ACC112 (cell line): ENCODE measurements at regions not wholly inside any gene's neighbourhood (a gene's known extent, or its start where the extent isn't known, plus 50 kb on each side); places are given as distances from the start of the nearest gene placed in this dataset.
"Not testable (repeated sequence)": the region's sequence is repeated elsewhere in the genome, so short reads cannot be mapped to it uniquely, and the experiment has no call there.

Experiments used
- H2AFZ ChIP-seq: fragments of 200-600 bp; sonication (generic); one replicate; pipeline ENCODE4 v1.6.0; 2017; ENCODE audit warnings: antibody characterized with exemption, low read length; ENCODE audit not compliant: unreplicated experiment
- H3K27ac ChIP-seq: fragments of 200-600 bp; sonication (generic); 2 replicates; pipeline ENCODE4 v1.5.1; 2014; ENCODE audit warnings: low read depth, mild to moderate bottlenecking, antibody characterized with exemption, low read length, moderate library complexity
- H3K27me3 ChIP-seq: fragments of 200-600 bp; sonication (generic); 2 replicates; pipeline ENCODE4 v1.6.1; 2014; ENCODE audit warnings: mild to moderate bottlenecking, antibody characterized with exemption, low read length, moderate library complexity, mixed read lengths; ENCODE audit not compliant: insufficient read depth
- H3K36me3 ChIP-seq: fragments of 200-600 bp; sonication (generic); 2 replicates; pipeline ENCODE4 v1.6.1; 2016; ENCODE audit warnings: mild to moderate bottlenecking, antibody characterized with exemption, low read length, moderate library complexity, mixed read lengths; ENCODE audit not compliant: insufficient read depth
- H3K4me1 ChIP-seq: fragments of 200-600 bp; sonication (generic); one replicate; pipeline ENCODE4 v1.6.1; 2016; ENCODE audit warnings: low read length, mixed read lengths; ENCODE audit not compliant: insufficient read depth, unreplicated experiment, control insufficient read depth
- H3K4me3 ChIP-seq: fragments of 200-600 bp; sonication (generic); 2 replicates; pipeline ENCODE4 v1.5.1; 2014; ENCODE audit warnings: mild to moderate bottlenecking, low read depth, low read length
- H3K79me2 ChIP-seq: fragments of 200-600 bp; sonication (generic); one replicate; pipeline ENCODE4 v1.6.0; 2016; ENCODE audit warnings: low read length; ENCODE audit not compliant: control insufficient read depth, unreplicated experiment, insufficient read depth

GRCh38 chr5:54404568-54404967 lies 50.9 kb upstream of the HSPB3 start:
- Histone ChIP-seq H2AFZ (no peak overlapping the region), H3K27ac (no peak overlapping the region)

DNA sequence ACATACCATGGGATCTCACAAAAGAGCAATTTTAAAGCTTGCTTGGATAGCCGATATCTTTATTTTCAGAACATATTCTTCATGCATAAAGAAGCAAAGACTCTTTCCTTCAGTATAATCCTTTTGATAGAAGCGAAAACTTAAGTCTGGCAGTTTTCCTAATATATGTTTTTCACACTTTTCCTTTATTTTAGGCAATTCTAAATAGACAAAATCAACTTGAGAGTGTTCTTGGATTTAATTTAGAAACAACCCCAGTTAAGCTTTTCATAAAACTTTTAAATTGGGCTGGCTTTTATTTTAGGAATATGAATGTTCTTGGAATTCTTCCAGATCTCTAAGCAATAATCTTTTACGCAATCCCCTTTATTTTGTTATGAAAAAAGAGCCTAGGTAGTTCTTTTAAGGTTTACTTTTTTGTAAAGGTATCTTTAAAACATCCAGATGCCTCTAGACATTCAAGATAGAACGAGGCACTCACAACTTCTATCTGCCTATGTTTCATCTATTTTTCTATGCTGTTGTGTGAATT lies 51.5 kb upstream of the HSPB3 start:
- H3K4me1 ChIP-seq = no peaks in the 10 kb centered on the region
- no peaks in the 10 kb centered on the region for H3K36me3 ChIP-seq
- H3K4me3 ChIP-seq = no peak overlapping the region
- no peak overlapping the region for H3K27ac ChIP-seq
- H2AFZ ChIP-seq = no peak overlapping the region
- H3K79me2 ChIP-seq = no peaks in the 10 kb centered on the region
- no peaks in the 10 kb centered on the region for H3K27me3 ChIP-seq

More at GRCh38 chr5:54404568-54404967, 50.9 kb upstream of the HSPB3 start:
- Histone ChIP-seq H3K4me1 (no peaks in the 10 kb centered on the region), H3K27me3 (no peaks in the 10 kb centered on the region), H3K79me2 (no peaks in the 10 kb centered on the region), H3K36me3 (no peaks in the 10 kb centered on the region), H3K4me3 (no peak overlapping the region)

GRCh38 chr5:54403121-54403520 lies 52.4 kb upstream of the HSPB3 start:
- Histone ChIP-seq H3K4me1 (no peaks in the 10 kb centered on the region), H3K79me2 (no peaks in the 10 kb centered on the region), H3K4me3 (no peak overlapping the region), H3K27ac (no peak overlapping the region), H2AFZ (no peak overlapping the region), H3K27me3 (no peaks in the 10 kb centered on the region), H3K36me3 (no peaks in the 10 kb centered on the region)

- H3K36me3 ChIP-seq = no peaks in the 10 kb centered on the region
- H3K27ac ChIP-seq = no peak overlapping the region
- H3K27me3 ChIP-seq = no peaks in the 10 kb centered on the region
- no peaks in the 10 kb centered on the region for H3K79me2 ChIP-seq
- H3K4me3 ChIP-seq = no peak overlapping the region
- no peaks in the 10 kb centered on the region for H3K4me1 ChIP-seq
- no peak overlapping the region for H2AFZ ChIP-seq
Measured at GRCh38 chr5:54401515-54401914, 54.0 kb upstream of the HSPB3 start.

DNA sequence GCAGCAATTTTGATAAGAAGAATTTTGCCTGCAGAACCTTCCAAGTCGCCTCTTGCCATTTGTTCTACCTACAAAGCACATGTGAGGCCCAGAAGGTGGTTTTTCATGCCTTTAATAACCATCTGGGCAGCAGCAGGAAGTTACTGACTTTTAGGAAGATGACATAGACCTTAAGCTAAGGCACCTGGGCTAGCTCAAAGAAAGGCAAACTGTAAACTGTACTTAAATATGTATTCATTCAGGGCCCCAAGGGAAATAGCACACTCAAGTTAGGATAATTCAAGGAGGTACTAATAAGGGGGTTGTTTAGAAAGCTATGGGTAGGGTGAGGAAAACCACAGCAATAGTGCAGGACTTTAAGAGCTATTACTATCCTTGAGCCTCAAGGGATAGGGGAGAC lies 57.3 kb upstream of the HSPB3 start:
- H3K4me3 ChIP-seq = no peak overlapping the region
- no peaks in the 10 kb centered on the region for H3K27me3 ChIP-seq
- H2AFZ ChIP-seq = no peak overlapping the region
- H3K79me2 ChIP-seq = no peaks in the 10 kb centered on the region
- no peak overlapping the region for H3K27ac ChIP-seq
- no peaks in the 10 kb centered on the region for H3K36me3 ChIP-seq
- H3K4me1 ChIP-seq = no peaks in the 10 kb centered on the region

GRCh38 chr5:54397420-54397819 lies 58.1 kb upstream of the HSPB3 start:
- Histone ChIP-seq H3K79me2 (no peaks in the 10 kb centered on the region), H3K27me3 (no peaks in the 10 kb centered on the region), H3K27ac (no peak overlapping the region), H2AFZ (no peak overlapping the region), H3K4me3 (no peak overlapping the region), H3K36me3 (no peaks in the 10 kb centered on the region), H3K4me1 (no peaks in the 10 kb centered on the region)

DNA sequence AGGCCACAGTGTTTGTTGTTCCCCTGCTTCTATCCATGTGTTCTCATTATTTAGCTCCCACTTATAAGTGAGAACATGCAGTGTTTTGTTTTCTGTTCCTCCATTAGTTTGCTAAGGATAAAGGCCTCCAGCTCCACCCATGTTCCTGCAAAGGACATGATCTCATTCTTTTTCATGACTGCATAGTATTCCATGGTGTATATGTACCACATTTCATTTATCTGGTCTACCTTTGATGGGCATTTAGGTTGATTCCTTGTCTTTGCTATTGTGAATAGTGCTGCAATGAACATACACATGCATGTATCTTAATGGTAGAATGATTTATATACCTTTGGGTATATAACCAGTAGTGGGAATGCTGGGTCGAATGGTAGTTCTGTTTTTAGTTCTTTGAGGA lies 62.5 kb upstream of the HSPB3 start:
- not testable (repeated sequence) for H3K27ac ChIP-seq, H3K36me3 ChIP-seq, H3K79me2 ChIP-seq, H3K4me1 ChIP-seq, H3K4me3 ChIP-seq, H3K27me3 ChIP-seq, H2AFZ ChIP-seq

GRCh38 chr5:54390539-54391031 lies 64.9 kb upstream of the HSPB3 start:
- Histone ChIP-seq H3K36me3 (no peaks in the 10 kb centered on the region), H2AFZ (peak overlapping the region; percentile 28), H3K27ac (0 out of 2 replicates have a peak overlapping the region, but pooled peaks have one; percentile 20), H3K4me1 (peaks cover 15% of the 10 kb centered on the region), H3K79me2 (no peaks in the 10 kb centered on the region), H3K27me3 (no peaks in the 10 kb centered on the region), H3K4me3 (no peak overlapping the region)

DNA sequence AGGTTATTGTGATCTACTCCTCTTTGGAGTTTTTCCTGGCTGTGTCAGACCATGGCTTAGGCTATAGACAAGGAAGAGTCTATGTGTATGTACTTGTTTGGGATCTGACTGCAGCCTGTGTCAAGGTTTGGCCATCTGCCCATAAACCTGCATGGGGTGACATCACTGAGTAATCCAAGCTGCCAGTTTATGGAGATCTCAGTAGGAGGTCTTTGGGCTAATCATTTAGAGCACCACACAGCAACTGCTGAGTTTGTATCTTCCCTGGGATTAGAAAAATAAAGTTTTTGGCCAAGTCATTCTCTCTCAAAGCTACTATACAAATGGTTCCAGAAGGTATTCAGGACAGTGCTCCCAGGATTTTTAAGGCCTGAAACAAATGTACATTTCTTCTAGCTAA lies 65.5 kb upstream of the HSPB3 start:
- Histone ChIP-seq H3K4me1 (peaks cover 15% of the 10 kb centered on the region), H3K4me3 (no peak overlapping the region), H3K27ac (0 out of 2 replicates have a peak overlapping the region, but pooled peaks have one; percentile 20), H3K27me3 (no peaks in the 10 kb centered on the region), H3K36me3 (no peaks in the 10 kb centered on the region), H3K79me2 (no peaks in the 10 kb centered on the region), H2AFZ (peak overlapping the region; percentile 28)

- H3K36me3 ChIP-seq, H3K27ac ChIP-seq, H3K27me3 ChIP-seq, H2AFZ ChIP-seq, H3K79me2 ChIP-seq, H3K4me3 ChIP-seq: not testable (repeated sequence)
- peaks cover 15% of the 10 kb centered on the region for H3K4me1 ChIP-seq
Measured at GRCh38 chr5:54389399-54389798, 66.1 kb upstream of the HSPB3 start.

- H3K79me2 ChIP-seq = no peaks in the 10 kb centered on the region
- no peaks in the 10 kb centered on the region for H3K27me3 ChIP-seq
- H2AFZ ChIP-seq = no peak overlapping the region
- H3K36me3 ChIP-seq = no peaks in the 10 kb centered on the region
- H3K4me1 ChIP-seq = peaks cover 15% of the 10 kb centered on the region
- no peak overlapping the region for H3K4me3 ChIP-seq
- H3K27ac ChIP-seq = no peak overlapping the region
Measured at GRCh38 chr5:54388811-54389210, 66.7 kb upstream of the HSPB3 start.
